H9 (cell line): ENCODE measurements at regions not wholly inside any gene's neighbourhood (a gene's known extent, or its start where the extent isn't known, plus 50 kb on each side); places are given as distances from the start of the nearest gene placed in this dataset.

Experiments used
- DNase-seq: peaks from one replicate; pipeline ENCODE4 v3.0.0-alpha.2; 2017
- H2AFZ ChIP-seq: one replicate; pipeline ENCODE4 v1.6.1; 2013; ENCODE audit warnings: mild to moderate bottlenecking, low read length, control low read depth, moderate library complexity
- H2AK5ac ChIP-seq: 2 replicates; pipeline ENCODE4 v1.6.1; 2013; ENCODE audit warnings: low read length, control low read depth, mixed read lengths; ENCODE audit not compliant: insufficient read length
- H2BK120ac ChIP-seq: one replicate; pipeline ENCODE4 v1.6.1; 2013; ENCODE audit warnings: low read depth, mild to moderate bottlenecking, low read length, control low read depth, inconsistent platforms; ENCODE audit not compliant: poor library complexity, severe bottlenecking
- H2BK12ac ChIP-seq: 2 replicates; pipeline ENCODE4 v1.6.1; 2013; ENCODE audit warnings: low read length, control low read depth, mixed read lengths, low read depth; ENCODE audit not compliant: insufficient read length
- H2BK15ac ChIP-seq: 2 replicates; pipeline ENCODE4 v1.6.1; 2013; ENCODE audit warnings: low read depth, low read length, control low read depth
- H2BK20ac ChIP-seq: one replicate; pipeline ENCODE4 v1.6.1; 2013; ENCODE audit warnings: low read depth, mild to moderate bottlenecking, low read length, control low read depth, inconsistent platforms; ENCODE audit not compliant: poor library complexity, severe bottlenecking
- H2BK5ac ChIP-seq: 2 replicates; pipeline ENCODE4 v1.6.1; 2013; ENCODE audit warnings: low read length, control low read depth, mixed read lengths; ENCODE audit not compliant: insufficient read length
- H3K14ac ChIP-seq: 2 replicates; pipeline ENCODE4 v1.6.1; 2013; ENCODE audit warnings: low read length, control low read depth; ENCODE audit not compliant: insufficient read depth
- H3K18ac ChIP-seq: 2 replicates; pipeline ENCODE4 v1.6.1; 2013; ENCODE audit warnings: low read depth, mild to moderate bottlenecking, mixed read lengths, low read length, control low read depth; ENCODE audit not compliant: insufficient read length
- H3K23ac ChIP-seq: 2 replicates; pipeline ENCODE4 v1.6.1; 2013; ENCODE audit warnings: low read length, control low read depth, mixed read lengths, low read depth; ENCODE audit not compliant: insufficient read length
- H3K23me2 ChIP-seq: 2 replicates; pipeline ENCODE4 v1.6.1; 2013; ENCODE audit warnings: low read depth, mild to moderate bottlenecking, mixed read lengths, low read length, control low read depth; ENCODE audit not compliant: insufficient read length, poor library complexity, severe bottlenecking
- H3K27ac ChIP-seq: 2 replicates; pipeline ENCODE4 v1.5.1; 2013; ENCODE audit warnings: low read length, control low read depth, mixed read lengths, low read depth; ENCODE audit not compliant: insufficient read length
- H3K27me3 ChIP-seq: 2 replicates; pipeline ENCODE4 v1.6.1; 2013; ENCODE audit warnings: low read length, control low read depth, inconsistent platforms; ENCODE audit not compliant: insufficient read depth
- H3K4ac ChIP-seq: 2 replicates; pipeline ENCODE4 v1.6.1; 2013; ENCODE audit warnings: low read depth, mild to moderate bottlenecking, control low read depth, inconsistent platforms, low read length, moderate library complexity
- H3K4me1 ChIP-seq: 2 replicates; pipeline ENCODE4 v1.6.1; 2013; ENCODE audit warnings: low read length, control low read depth, inconsistent platforms; ENCODE audit not compliant: insufficient read depth
- H3K4me2 ChIP-seq: 2 replicates; pipeline ENCODE4 v1.6.1; 2013; ENCODE audit warnings: low read length, control low read depth, mixed read lengths; ENCODE audit not compliant: insufficient read length, insufficient read depth
- H3K56ac ChIP-seq: 2 replicates; pipeline ENCODE4 v1.6.1; 2013; ENCODE audit warnings: low read depth, mild to moderate bottlenecking, mixed read lengths, low read length, control low read depth; ENCODE audit not compliant: insufficient read length
- H3K79me1 ChIP-seq: 2 replicates; pipeline ENCODE4 v1.6.1; 2013; ENCODE audit warnings: low read depth, mild to moderate bottlenecking, moderate library complexity, low read length, control low read depth, inconsistent platforms; ENCODE audit not compliant: insufficient read depth, poor library complexity, severe bottlenecking
- H3K79me2 ChIP-seq: 2 replicates; pipeline ENCODE4 v1.6.1; 2013; ENCODE audit warnings: low read length, control low read depth, inconsistent platforms; ENCODE audit not compliant: insufficient read depth
- H3K9ac ChIP-seq: 2 replicates; pipeline ENCODE4 v1.6.1; 2013; ENCODE audit warnings: low read length, control low read depth, mixed read lengths; ENCODE audit not compliant: insufficient read length; ENCODE audit errors: extremely low read depth
- H3K9me3 ChIP-seq: one replicate; pipeline ENCODE4 v1.6.1; 2013; ENCODE audit warnings: low read depth, low read length, inconsistent platforms; ENCODE audit not compliant: control insufficient read depth
- H3T11ph ChIP-seq: one replicate; pipeline ENCODE4 v1.6.1; 2013; ENCODE audit warnings: mild to moderate bottlenecking, low read length, control low read depth, inconsistent platforms
- H4K20me1 ChIP-seq: one replicate; pipeline ENCODE4 v1.6.1; 2013; ENCODE audit not compliant: control insufficient read depth, insufficient read length, insufficient read depth
- H4K5ac ChIP-seq: 2 replicates; pipeline ENCODE4 v1.6.1; 2013; ENCODE audit warnings: low read depth, mild to moderate bottlenecking, mixed read lengths, low read length, control low read depth; ENCODE audit not compliant: insufficient read length
- H4K8ac ChIP-seq: replicated peaks from 2 replicates; pipeline ENCODE4 v1.6.1; 2013; ENCODE audit warnings: low read length, control low read depth, mixed read lengths, low read depth; ENCODE audit not compliant: insufficient read length
- H4K91ac ChIP-seq: 2 replicates; pipeline ENCODE4 v1.6.1; 2013; ENCODE audit warnings: low read depth, mild to moderate bottlenecking, moderate library complexity, mixed read lengths, low read length, control low read depth; ENCODE audit not compliant: insufficient read length
- H3K27ac Mint-ChIP-seq, 3 experiments: 2 replicates in 2 of 3; 3 replicates in 1 of 3; pipeline ENCODE4 v1.8.0; 2020 to 2021; ENCODE audit warnings: mixed read lengths in 3 of 3, mild to moderate bottlenecking in 1 of 3, moderate library complexity in 1 of 3
- H3K27me3 Mint-ChIP-seq: 2 replicates; pipeline ENCODE4 v1.8.0; 2021; ENCODE audit warnings: low read depth, mild to moderate bottlenecking, moderate library complexity, mixed read lengths
- H3K36me3 Mint-ChIP-seq, 3 experiments: 2 replicates in 2 of 3; 3 replicates in 1 of 3; pipeline ENCODE4 v1.8.0; 2020 to 2021; ENCODE audit warnings: low read depth in 3 of 3, mixed read lengths in 3 of 3; ENCODE audit not compliant: insufficient read depth in 1 of 3
- H3K4me1 Mint-ChIP-seq, 2 experiments: 2 replicates each; pipeline ENCODE4 v1.8.0; 2020; ENCODE audit warnings: mixed read lengths in 2 of 2
- H3K4me3 Mint-ChIP-seq, 2 experiments: 2 replicates in 1 of 2; 3 replicates in 1 of 2; pipeline ENCODE4 v1.8.0; 2020 to 2021; ENCODE audit warnings: mild to moderate bottlenecking in 2 of 2, mixed read lengths in 2 of 2, moderate library complexity in 1 of 2
- H3K9me3 Mint-ChIP-seq, 2 experiments: 2 replicates in 1 of 2; 3 replicates in 1 of 2; pipeline ENCODE4 v1.8.0; 2020; ENCODE audit warnings: mild to moderate bottlenecking in 2 of 2, mixed read lengths in 2 of 2, moderate library complexity in 1 of 2
- WGBS: extraction: QIAGEN DNeasy Blood & Tissue Kit; methylation state at CpG from one replicate; pipeline ENCODE4 v1.1.7; 2013; ENCODE audit warnings: missing lambda C conversion rate, low lambda C conversion rate, mixed read lengths; ENCODE audit not compliant: insufficient read length; ENCODE audit errors: extremely low coverage; 5-methylcytosine and 5-hydroxymethylcytosine counted together
- TF ChIP-seq, protein P1 (sequence below): fragments of 200-600 bp; sonication (generic); conservative IDR thresholded peaks from 3 replicates; pipeline ENCODE4 v1.8.0; 2021; ENCODE audit warnings: antibody characterized with exemption, mild to moderate bottlenecking

DNA sequence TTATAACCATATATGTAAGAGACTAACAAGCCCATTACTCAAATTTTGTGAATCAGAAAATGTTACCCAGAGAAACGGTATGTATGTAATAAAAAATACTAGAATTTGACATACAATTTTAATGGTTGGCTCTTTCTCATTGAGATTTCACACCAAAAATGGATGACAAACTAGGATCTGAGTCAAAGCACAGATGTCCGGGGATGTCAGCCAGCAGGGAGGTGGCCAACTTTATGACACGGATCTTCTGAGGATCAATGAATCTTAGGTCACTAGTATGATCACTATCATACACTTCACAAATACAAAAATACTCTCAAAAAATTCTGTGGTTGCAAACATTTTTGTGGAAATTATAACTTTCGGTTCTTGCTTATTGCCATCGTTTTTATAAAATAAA, 173.5 kb upstream of the NFE2L3 start:
- Histone ChIP-seq H2BK12ac (no peak overlapping the region), H2AFZ (no peak overlapping the region), H3K27me3 (no peaks in the 10 kb centered on the region; the same call in 1 of the 2 replicates), H3K79me1 (no peaks in the 10 kb centered on the region), H2BK120ac (no peak overlapping the region), H4K91ac (no peak overlapping the region), H4K5ac (no peak overlapping the region), H2BK20ac (no peak overlapping the region), H4K8ac (no peak overlapping the region), H3K4ac (no peak overlapping the region), H3K79me2 (peaks cover 3% of the 10 kb centered on the region; the same call in 1 of the 2 replicates), H2BK15ac (no peak overlapping the region), H3K9me3 (no peaks in the 10 kb centered on the region), H3K23me2 (no peaks in the 10 kb centered on the region), H4K20me1 (no peaks in the 10 kb centered on the region), H3K4me2 (no peak overlapping the region), H2BK5ac (no peak overlapping the region), H3K4me1 (no peaks in the 10 kb centered on the region), H3T11ph (no peak overlapping the region), H3K27ac (no peak overlapping the region), H3K14ac (no peak overlapping the region), H3K18ac (no peak overlapping the region), H3K9ac (no peak overlapping the region), H2AK5ac (no peak overlapping the region), H3K56ac (no peak overlapping the region), H3K23ac (no peak overlapping the region)
- H3K27ac Mint-ChIP-seq: no peak overlapping the region
- TF ChIP-seq, protein P1, sequence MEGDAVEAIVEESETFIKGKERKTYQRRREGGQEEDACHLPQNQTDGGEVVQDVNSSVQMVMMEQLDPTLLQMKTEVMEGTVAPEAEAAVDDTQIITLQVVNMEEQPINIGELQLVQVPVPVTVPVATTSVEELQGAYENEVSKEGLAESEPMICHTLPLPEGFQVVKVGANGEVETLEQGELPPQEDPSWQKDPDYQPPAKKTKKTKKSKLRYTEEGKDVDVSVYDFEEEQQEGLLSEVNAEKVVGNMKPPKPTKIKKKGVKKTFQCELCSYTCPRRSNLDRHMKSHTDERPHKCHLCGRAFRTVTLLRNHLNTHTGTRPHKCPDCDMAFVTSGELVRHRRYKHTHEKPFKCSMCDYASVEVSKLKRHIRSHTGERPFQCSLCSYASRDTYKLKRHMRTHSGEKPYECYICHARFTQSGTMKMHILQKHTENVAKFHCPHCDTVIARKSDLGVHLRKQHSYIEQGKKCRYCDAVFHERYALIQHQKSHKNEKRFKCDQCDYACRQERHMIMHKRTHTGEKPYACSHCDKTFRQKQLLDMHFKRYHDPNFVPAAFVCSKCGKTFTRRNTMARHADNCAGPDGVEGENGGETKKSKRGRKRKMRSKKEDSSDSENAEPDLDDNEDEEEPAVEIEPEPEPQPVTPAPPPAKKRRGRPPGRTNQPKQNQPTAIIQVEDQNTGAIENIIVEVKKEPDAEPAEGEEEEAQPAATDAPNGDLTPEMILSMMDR: no peak
- peaks cover 7% of the 10 kb centered on the region; the same call in 1 of the 2 replicates for H3K27me3 Mint-ChIP-seq
- H3K9me3 Mint-ChIP-seq: peaks cover 15 to 19% of the 10 kb centered on the region in 2 experiments
- WGBS: no CpG with 5 or more reads among the region's 5 CpGs
- peaks cover 0 to 18% (median 2%) of the 10 kb centered on the region in 3 experiments; a peak in 2 of 7 replicates for H3K36me3 Mint-ChIP-seq
- no peak overlapping the region for H3K4me3 Mint-ChIP-seq
- DNase-seq: no peak
- no peaks in the 10 kb centered on the region for H3K4me1 Mint-ChIP-seq
